Panc1 (cell line): ENCODE measurements at regions not wholly inside any gene's neighbourhood (a gene's known extent, or its start where the extent isn't known, plus 50 kb on each side); places are given as distances from the start of the nearest gene placed in this dataset.

Experiments
- ATAC-seq: fragments of 200-7000 bp; cut with Tn5 transposase; 2 replicates; pipeline ENCODE4 v1.9.1; 2020; ENCODE audit warnings: mild to moderate bottlenecking, moderate library complexity
- BruUV-seq: library from RNA; stranded (reverse); fragments of 400-500 nt; replicated peaks from 2 replicates; lab custom pipeline; 2021; lab: Mats Ljungman, UMichigan
- CTCF ChIA-PET: fragments of 300-600 bp; sonication (Branson Sonifier 250); formaldehyde crosslinking; loops from one replicate; lab custom pipeline; 2022; ENCODE audit warnings: antibody characterized with exemption; lab: Charles Lee
- POLR2A ChIA-PET: fragments of 300-600 bp; sonication (Branson Sonifier 250); formaldehyde crosslinking; loops from one replicate; lab custom pipeline; 2022; ENCODE audit warnings: antibody characterized with exemption; lab: Charles Lee
- DNase-seq: peaks from one replicate; pipeline ENCODE4 v3.0.0-alpha.2; 2010; ENCODE audit warnings: low read depth, low spot score
- H3K27ac ChIP-seq: 2 replicates; pipeline ENCODE4 v1.5.1; 2011; ENCODE audit warnings: mild to moderate bottlenecking, low read length, inconsistent platforms
- H3K27me3 ChIP-seq: fragments of 200-500 bp; sonication (Bioruptor generic); 2 replicates; pipeline ENCODE4 v1.6.0; 2014; ENCODE audit warnings: low read length, inconsistent platforms; ENCODE audit not compliant: control insufficient read depth, insufficient read depth
- H3K36me3 ChIP-seq: fragments of 200-500 bp; sonication (Bioruptor generic); 2 replicates; pipeline ENCODE4 v1.5.1; 2014; ENCODE audit warnings: inconsistent platforms, mild to moderate bottlenecking, low read length, moderate library complexity; ENCODE audit not compliant: control insufficient read depth, insufficient read depth
- H3K4me1 ChIP-seq: 2 replicates; pipeline ENCODE4 v1.5.1; 2011; ENCODE audit warnings: inconsistent platforms, mild to moderate bottlenecking, low read length, moderate library complexity; ENCODE audit not compliant: control insufficient read depth, insufficient read depth
- H3K4me3 ChIP-seq, 2 experiments: 2 replicates each; pipeline ENCODE4 v1.5.1; 2011 to 2012; ENCODE audit warnings: low read depth in 2 of 2, low read length in 2 of 2, mild to moderate bottlenecking in 2 of 2, inconsistent platforms in 1 of 2, moderate library complexity in 1 of 2
- H3K9me3 ChIP-seq: fragments of 200-500 bp; sonication (Bioruptor generic); 2 replicates; pipeline ENCODE4 v1.5.1; 2014; ENCODE audit warnings: low read depth, mild to moderate bottlenecking, inconsistent platforms, low read length, moderate library complexity; ENCODE audit not compliant: control insufficient read depth, insufficient read depth
- POLR2AphosphoS5 ChIP-seq: IDR thresholded peaks from 2 replicates; pipeline ENCODE4 v1.6.1; 2012; ENCODE audit warnings: mild to moderate bottlenecking, low read depth, low read length, moderate library complexity
- SIN3A ChIP-seq: IDR thresholded peaks from 2 replicates; pipeline ENCODE4 v1.6.1; 2012; ENCODE audit warnings: low read depth, mild to moderate bottlenecking, low read length, moderate library complexity, borderline replicate concordance; ENCODE audit not compliant: insufficient read depth
- TCF7L2 ChIP-seq: IDR thresholded peaks from 2 replicates; pipeline ENCODE4 v1.6.1; 2011; ENCODE audit warnings: mild to moderate bottlenecking, low read depth, low read length, inconsistent platforms
- in situ Hi-C: cut with HindIII; loops from 2 replicates; pipeline ENCODE4 v1.10.0; 2016; ENCODE audit warnings: low sequenced_read_pairs, low pct_unique_long_range_greater_than_20kb
- intact Hi-C: fragments of 100-400 bp; cut with micrococcal nuclease; formaldehyde crosslinking; loops from one replicate; pipeline ENCODE4 v1.10.0; 2022; ENCODE audit not compliant: unreplicated experiment
- TF ChIP-seq, protein P1 (sequence below), 2 experiments: IDR thresholded peaks; 2 replicates each; pipeline ENCODE4 v1.6.1; 2011 to 2012; ENCODE audit warnings: low read depth in 2 of 2, control low read depth in 1 of 2, low read length in 1 of 2, mild to moderate bottlenecking in 1 of 2, moderate library complexity in 1 of 2; ENCODE audit not compliant: insufficient read depth in 1 of 2
- TF ChIP-seq, protein P2 (sequence below): fragments of 450-650 bp; IDR thresholded peaks from 2 replicates; pipeline ENCODE4 v1.5.1; 2017; ENCODE audit warnings: mild to moderate bottlenecking

DNA sequence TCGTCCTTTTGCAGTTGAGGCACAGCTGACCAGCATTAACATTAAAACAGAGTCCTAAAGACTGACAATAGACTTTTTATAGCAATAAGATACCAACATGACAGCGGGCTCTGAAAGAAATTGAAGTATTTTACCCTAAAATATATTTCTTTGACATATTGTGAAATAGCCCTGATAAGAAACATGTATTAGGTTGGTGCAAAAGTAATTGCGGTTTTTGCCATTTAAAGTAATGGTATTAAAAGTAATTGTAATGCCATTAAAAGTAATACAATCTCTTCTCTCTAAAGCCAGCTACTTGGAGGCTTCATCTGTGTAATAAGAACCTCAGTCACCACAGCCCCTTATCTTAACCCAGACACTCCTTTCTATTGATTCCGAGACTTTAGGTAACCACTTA, 394.6 kb downstream of the PREX1 start:
- Histone ChIP-seq H3K4me1 (no peaks in the 10 kb centered on the region), H3K27me3 (peaks cover 3% of the 10 kb centered on the region), H3K27ac (no peak overlapping the region), H3K36me3 (no peaks in the 10 kb centered on the region), H3K9me3 (no peaks in the 10 kb centered on the region), H3K4me3 (no peak overlapping the region)
- DNase-seq, result no peak
- ChIA-PET CTCF (no interaction called here), POLR2A (no interaction called here)
- intact Hi-C loops (no loop called here), in situ Hi-C loops (no loop called here)
- BruUV-seq, result no TSS peak
- ATAC-seq, result no peak
- TF ChIP-seq SIN3A (no peak), TCF7L2 (no peak), POLR2AphosphoS5 (no peak)
- TF ChIP-seq, protein P1, sequence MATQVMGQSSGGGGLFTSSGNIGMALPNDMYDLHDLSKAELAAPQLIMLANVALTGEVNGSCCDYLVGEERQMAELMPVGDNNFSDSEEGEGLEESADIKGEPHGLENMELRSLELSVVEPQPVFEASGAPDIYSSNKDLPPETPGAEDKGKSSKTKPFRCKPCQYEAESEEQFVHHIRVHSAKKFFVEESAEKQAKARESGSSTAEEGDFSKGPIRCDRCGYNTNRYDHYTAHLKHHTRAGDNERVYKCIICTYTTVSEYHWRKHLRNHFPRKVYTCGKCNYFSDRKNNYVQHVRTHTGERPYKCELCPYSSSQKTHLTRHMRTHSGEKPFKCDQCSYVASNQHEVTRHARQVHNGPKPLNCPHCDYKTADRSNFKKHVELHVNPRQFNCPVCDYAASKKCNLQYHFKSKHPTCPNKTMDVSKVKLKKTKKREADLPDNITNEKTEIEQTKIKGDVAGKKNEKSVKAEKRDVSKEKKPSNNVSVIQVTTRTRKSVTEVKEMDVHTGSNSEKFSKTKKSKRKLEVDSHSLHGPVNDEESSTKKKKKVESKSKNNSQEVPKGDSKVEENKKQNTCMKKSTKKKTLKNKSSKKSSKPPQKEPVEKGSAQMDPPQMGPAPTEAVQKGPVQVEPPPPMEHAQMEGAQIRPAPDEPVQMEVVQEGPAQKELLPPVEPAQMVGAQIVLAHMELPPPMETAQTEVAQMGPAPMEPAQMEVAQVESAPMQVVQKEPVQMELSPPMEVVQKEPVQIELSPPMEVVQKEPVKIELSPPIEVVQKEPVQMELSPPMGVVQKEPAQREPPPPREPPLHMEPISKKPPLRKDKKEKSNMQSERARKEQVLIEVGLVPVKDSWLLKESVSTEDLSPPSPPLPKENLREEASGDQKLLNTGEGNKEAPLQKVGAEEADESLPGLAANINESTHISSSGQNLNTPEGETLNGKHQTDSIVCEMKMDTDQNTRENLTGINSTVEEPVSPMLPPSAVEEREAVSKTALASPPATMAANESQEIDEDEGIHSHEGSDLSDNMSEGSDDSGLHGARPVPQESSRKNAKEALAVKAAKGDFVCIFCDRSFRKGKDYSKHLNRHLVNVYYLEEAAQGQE (IDR thresholded peaks at IDR 0.05; ENCODE audit: insufficient read depth in 1 of 2, low read depth in 2 of 2, low read length in 1 of 2), result no peak
- TF ChIP-seq, protein P2, sequence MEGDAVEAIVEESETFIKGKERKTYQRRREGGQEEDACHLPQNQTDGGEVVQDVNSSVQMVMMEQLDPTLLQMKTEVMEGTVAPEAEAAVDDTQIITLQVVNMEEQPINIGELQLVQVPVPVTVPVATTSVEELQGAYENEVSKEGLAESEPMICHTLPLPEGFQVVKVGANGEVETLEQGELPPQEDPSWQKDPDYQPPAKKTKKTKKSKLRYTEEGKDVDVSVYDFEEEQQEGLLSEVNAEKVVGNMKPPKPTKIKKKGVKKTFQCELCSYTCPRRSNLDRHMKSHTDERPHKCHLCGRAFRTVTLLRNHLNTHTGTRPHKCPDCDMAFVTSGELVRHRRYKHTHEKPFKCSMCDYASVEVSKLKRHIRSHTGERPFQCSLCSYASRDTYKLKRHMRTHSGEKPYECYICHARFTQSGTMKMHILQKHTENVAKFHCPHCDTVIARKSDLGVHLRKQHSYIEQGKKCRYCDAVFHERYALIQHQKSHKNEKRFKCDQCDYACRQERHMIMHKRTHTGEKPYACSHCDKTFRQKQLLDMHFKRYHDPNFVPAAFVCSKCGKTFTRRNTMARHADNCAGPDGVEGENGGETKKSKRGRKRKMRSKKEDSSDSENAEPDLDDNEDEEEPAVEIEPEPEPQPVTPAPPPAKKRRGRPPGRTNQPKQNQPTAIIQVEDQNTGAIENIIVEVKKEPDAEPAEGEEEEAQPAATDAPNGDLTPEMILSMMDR, result no peak

GRCh38 chr20:48432494-48432832, 395.3 kb downstream of the PREX1 start:
- Histone ChIP-seq H3K9me3 (no peaks in the 10 kb centered on the region), H3K4me1 (no peaks in the 10 kb centered on the region), H3K4me3 (no peak overlapping the region), H3K36me3 (no peaks in the 10 kb centered on the region), H3K27ac (no peak overlapping the region), H3K27me3 (peaks cover 3% of the 10 kb centered on the region)
- in situ Hi-C loops (no loop called here), intact Hi-C loops (no loop called here)
- DNase-seq (no peak), ATAC-seq (no peak)
- ChIA-PET POLR2A (no interaction called here), CTCF (no interaction called here)
- TF ChIP-seq, protein P1 (IDR thresholded peaks at IDR 0.05; ENCODE audit: insufficient read depth in 1 of 2, low read depth in 2 of 2, low read length in 1 of 2), result no peak
- TF ChIP-seq TCF7L2 (no peak), SIN3A (no peak), POLR2AphosphoS5 (no peak)
- TF ChIP-seq, protein P2, result no peak
- no TSS peak for BruUV-seq
